Colonic mucosa (tissue), 4 donors: ENCODE measurements at regions not wholly inside any gene's neighbourhood (a gene's known extent, or its start where the extent isn't known, plus 50 kb on each side); places are given as distances from the start of the nearest gene placed in this dataset.

ENCODE experiments used
- DNase-seq: peaks from one replicate; pipeline ENCODE4 v3.0.0-alpha.2; 2020
- H3K27ac ChIP-seq: fragments of 200-600 bp; one replicate; pipeline ENCODE4 v1.8.0; 2021
- H3K27me3 ChIP-seq: fragments of 200-600 bp; one replicate; pipeline ENCODE4 v1.8.0; 2021
- H3K36me3 ChIP-seq: fragments of 200-600 bp; one replicate; pipeline ENCODE4 v1.8.0; 2021
- H3K4me1 ChIP-seq: fragments of 200-600 bp; one replicate; pipeline ENCODE4 v1.8.0; 2021; ENCODE audit warnings: mild to moderate bottlenecking
- H3K4me3 ChIP-seq: fragments of 200-600 bp; one replicate; pipeline ENCODE4 v1.8.0; 2021
- H3K9ac ChIP-seq, 2 donors: one replicate each; pipeline ENCODE4 v1.7.0; 2013; ENCODE audit warnings: control low read depth in 2 of 2, low read depth in 2 of 2, low read length in 2 of 2
- H3K9me3 ChIP-seq: fragments of 200-600 bp; one replicate; pipeline ENCODE4 v1.8.0; 2021
- CTCF ChIP-seq: fragments of 200-600 bp; IDR thresholded peaks from one replicate; pipeline ENCODE4 v1.8.0; 2022; ENCODE audit warnings: antibody characterized with exemption, mild to moderate bottlenecking
- intact Hi-C: fragments of 100-400 bp; cut with DNase I; formaldehyde crosslinking; loops from one replicate; pipeline ENCODE4 v1.14.1; 2022
- donor health status: healthy.
- donor health status: DM: no; HTN: no; CAD: no.
- donor health status: DM: no; HTN: no; CAD: no.

- H3K27me3 ChIP-seq: no peaks in the 10 kb centered on the region
- H3K27ac ChIP-seq: no peak overlapping the region
- H3K36me3 ChIP-seq: no peaks in the 10 kb centered on the region
- no peaks in the 10 kb centered on the region for H3K9me3 ChIP-seq
- no peak for TF ChIP-seq CTCF
- no peak overlapping the region for H3K9ac ChIP-seq
- no peaks in the 10 kb centered on the region for H3K4me1 ChIP-seq
- no peak overlapping the region for H3K4me3 ChIP-seq
- DNase-seq: no peak
- intact Hi-C loops: no loop called here
Measured at GRCh38 chr7:32357535-32358277, 132.5 kb downstream of the LSM5 start.

GRCh38 chr7:32347244-32347828, 142.8 kb downstream of the LSM5 start:
- H3K36me3 ChIP-seq: no peaks in the 10 kb centered on the region
- no peaks in the 10 kb centered on the region for H3K4me1 ChIP-seq
- peak; percentile 67 for TF ChIP-seq CTCF
- intact Hi-C loops: loop anchor here (2.0 to 10.0 kb wide), 2 partner anchors 133 to 603 kb away; no protein-coding TSS in a partner anchor
- no peak overlapping the region for H3K27ac ChIP-seq
- no peak overlapping the region for H3K9ac ChIP-seq
- DNase-seq: peak; percentile 30
- H3K9me3 ChIP-seq: no peaks in the 10 kb centered on the region
- H3K4me3 ChIP-seq: no peak overlapping the region
- no peaks in the 10 kb centered on the region for H3K27me3 ChIP-seq

GRCh38 chr7:32346253-32346652, 143.9 kb downstream of the LSM5 start:
- TF ChIP-seq CTCF: no peak
- Histone ChIP-seq H3K9ac (no peak overlapping the region), H3K27me3 (no peaks in the 10 kb centered on the region), H3K4me1 (no peaks in the 10 kb centered on the region), H3K36me3 (no peaks in the 10 kb centered on the region), H3K27ac (no peak overlapping the region), H3K9me3 (no peaks in the 10 kb centered on the region), H3K4me3 (no peak overlapping the region)
- intact Hi-C loops: loop anchor here (2.0 to 10.0 kb wide), 2 partner anchors 131 to 601 kb away; no protein-coding TSS in a partner anchor
- DNase-seq: no peak

- Histone ChIP-seq H3K36me3 (no peaks in the 10 kb centered on the region), H3K4me3 (no peak overlapping the region), H3K4me1 (no peaks in the 10 kb centered on the region), H3K9me3 (no peaks in the 10 kb centered on the region), H3K9ac (no peak overlapping the region), H3K27ac (no peak overlapping the region), H3K27me3 (no peaks in the 10 kb centered on the region)
- intact Hi-C loops: no loop called here
- TF ChIP-seq CTCF: no peak
- no peak for DNase-seq
Measured at GRCh38 chr7:32336726-32337125, 153.5 kb downstream of the LSM5 start.

- Histone ChIP-seq H3K4me1 (no peaks in the 10 kb centered on the region), H3K9me3 (no peaks in the 10 kb centered on the region), H3K4me3 (no peak overlapping the region), H3K27me3 (no peaks in the 10 kb centered on the region), H3K36me3 (no peaks in the 10 kb centered on the region), H3K9ac (no peak overlapping the region), H3K27ac (no peak overlapping the region)
- no peak for DNase-seq
- TF ChIP-seq CTCF: no peak
- intact Hi-C loops: no loop called here
Measured at GRCh38 chr7:32335107-32335506, 155.1 kb downstream of the LSM5 start.
